GM21576 (cell line): ENCODE measurements at regions not wholly inside any gene's neighbourhood (a gene's known extent, or its start where the extent isn't known, plus 50 kb on each side); places are given as distances from the start of the nearest gene placed in this dataset.

Experiments used
- ATAC-seq: cut with Tn5 transposase; IDR thresholded peaks from one replicate; pipeline ENCODE4 v1.9.1; 2021; ENCODE audit warnings: mild to moderate bottlenecking, moderate library complexity; ENCODE audit not compliant: unreplicated experiment

DNA sequence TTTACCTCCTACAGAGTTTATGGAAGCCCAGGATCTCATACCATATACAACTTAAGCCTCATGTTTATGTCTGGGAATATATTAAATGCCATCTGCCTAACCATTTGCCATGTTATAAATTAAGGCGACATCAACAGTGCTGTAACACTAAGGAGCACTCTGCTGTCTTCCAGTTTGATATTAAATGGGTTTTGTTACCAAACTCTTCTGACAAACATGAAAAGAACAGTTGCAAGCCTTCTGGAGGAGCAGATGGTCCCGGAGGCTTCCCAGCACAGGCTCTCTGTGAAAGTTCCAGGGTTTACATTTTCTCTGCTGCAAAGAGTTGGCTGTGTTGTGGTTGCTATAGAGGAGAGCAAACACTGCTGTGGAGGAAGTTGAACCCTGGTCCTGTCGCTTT is 545.3 kb upstream of the SALL1 start:
- no peak for ATAC-seq

DNA sequence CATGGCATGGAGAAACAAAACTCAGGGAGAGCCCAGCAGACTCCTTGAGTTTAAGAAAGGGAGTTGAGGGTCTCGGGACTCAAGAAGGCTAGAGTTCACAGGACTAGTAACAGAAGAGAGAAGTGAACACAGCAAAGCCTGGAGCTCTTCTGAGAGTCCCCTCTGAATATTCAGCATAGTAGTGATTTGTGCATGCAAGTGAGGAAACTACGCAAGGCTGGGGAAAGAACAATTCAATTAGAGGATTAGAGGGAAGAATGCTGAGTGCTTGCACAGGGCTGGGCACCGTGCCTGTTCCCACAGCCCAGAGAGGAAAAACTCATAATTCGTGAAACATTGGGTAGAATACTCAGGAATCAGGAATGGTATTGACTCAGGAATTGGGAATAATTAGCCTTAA is 540.0 kb upstream of the SALL1 start:
- ATAC-seq, result no peak

DNA sequence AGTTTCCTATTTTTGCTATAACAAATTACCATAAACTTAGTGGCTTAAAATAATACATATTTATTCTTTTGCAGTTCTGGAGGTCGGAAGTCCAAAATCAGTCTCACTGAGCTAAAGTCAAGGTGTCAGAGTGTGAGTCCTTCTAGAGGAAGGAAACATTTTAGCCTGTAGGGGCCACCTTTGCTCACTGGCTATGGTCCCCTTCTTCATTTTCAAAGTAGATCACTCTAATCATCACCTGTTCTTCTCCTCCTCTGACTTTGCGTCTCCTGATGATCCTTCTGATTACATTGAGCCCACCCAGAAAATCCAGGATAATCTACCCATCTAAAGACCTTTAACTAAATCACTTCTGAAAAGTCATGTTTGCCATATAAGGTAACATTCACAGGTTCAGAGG is 534.4 kb upstream of the SALL1 start:
- no peak for ATAC-seq

DNA sequence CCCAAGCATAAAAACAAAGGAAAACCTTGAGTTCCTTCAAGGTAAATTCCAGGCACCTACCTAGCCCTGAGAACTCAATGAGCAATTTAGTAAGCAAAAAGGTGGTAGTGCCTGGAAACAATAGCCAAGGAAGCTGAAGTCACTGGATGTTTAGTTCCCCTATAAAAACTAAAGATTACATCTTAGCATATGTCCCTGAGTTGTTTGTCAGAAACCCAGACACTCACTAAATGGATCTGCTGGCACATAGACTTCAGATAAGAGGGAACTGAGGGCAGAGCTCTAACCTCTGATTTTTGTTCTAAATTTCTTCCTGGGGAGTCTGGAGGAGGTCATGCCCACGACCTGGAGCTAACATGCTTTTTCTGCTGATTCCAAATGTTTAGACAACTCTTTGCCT is 532.8 kb upstream of the SALL1 start:
- ATAC-seq, result no peak

DNA sequence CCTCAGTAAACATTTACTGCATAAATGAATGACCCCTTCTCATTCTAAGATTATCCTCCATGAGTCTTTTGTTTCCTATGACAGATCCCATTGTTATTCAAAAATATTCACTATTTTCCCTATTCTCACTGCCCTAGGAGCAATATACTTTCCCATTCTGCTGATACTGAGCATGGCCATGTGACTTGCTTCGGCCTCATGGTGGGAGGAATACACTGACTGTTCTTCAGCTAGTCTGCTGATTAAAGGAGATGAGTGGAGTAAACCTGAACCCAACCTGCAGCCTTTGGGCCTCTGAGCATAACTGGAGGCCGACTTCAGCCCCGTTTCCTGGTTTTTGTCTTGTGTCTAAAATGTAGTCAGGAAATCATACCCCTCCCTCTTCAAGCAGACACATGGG is 531.8 kb upstream of the SALL1 start:
- no peak for ATAC-seq

DNA sequence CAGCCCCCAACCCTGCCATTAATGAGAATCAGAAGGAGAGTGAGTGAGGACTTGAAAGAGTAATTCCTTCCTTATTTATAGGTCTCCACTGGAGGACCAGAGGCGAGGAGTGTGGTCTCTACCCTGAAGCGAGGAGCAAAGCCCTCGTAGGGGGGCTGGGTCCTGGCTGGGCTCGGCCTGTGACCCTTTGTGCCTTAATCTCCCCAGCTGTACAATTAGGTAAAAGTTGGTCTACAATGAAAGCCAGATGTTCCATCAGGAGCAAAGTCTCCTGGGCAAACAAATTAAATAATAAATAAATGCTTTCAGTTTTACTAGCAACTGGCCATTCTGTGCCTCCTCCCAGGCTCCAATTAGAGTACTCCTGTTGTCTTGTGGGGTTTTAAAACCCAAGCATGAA is 523.5 kb upstream of the SALL1 start:
- no peak for ATAC-seq

DNA sequence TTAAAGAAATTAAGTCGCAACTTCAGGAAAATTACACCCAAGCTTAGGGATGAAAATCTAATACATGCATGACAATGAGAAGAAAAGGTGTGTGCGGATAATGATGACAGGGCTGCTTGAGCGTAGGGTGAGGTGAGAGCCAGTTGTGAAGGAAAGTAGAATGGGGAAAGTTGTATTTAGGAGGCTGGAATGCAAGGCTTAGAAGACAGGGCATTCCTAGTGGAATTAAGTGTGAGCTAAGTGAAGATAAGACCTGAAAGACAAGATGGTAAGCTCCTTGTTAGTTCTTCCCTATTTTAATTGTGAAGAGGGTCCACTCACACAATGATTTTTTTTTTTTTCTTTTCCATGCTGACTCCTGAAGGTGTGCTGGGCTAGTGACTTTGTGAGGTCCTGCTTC is 519.5 kb upstream of the SALL1 start:
- ATAC-seq, result no peak

DNA sequence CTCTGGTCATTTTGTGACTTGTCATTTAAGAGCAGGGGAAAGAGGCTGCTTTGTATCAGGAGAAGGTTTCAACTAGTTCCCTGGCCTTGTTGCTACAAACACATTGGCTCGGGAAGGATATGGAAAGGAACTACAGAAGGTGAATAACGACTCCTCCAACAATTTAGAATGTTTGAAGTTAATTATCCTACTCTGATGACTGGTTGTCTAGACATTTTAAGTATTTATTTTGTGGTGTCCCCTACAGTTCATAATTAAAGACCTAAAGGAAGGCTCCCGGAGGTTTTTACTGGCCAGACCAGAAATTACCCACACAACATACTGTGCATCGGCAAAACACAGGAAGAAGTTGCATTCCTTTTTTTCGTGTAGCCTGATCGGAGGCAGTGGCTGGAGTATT is 515.8 kb upstream of the SALL1 start:
- no peak for ATAC-seq

DNA sequence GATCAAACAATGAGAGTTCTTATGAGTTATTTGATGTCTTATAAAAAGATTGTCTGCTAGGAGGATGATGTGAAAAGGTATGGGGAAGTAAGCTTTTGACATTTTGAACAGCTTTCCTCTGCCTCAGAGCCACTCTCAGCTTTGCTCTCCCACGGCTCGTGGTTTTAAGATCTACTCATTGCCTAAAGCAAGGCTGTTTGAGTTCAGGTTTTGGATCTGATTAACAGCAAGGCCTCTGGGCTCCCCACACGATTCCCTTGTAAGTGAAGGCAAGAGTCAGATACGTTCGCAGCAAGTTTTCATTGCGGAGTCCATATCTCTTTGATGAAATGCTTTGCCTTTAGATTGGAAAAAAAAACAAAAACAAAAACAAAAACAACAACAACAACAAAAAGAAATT is 515.0 kb upstream of the SALL1 start:
- ATAC-seq, result no peak

DNA sequence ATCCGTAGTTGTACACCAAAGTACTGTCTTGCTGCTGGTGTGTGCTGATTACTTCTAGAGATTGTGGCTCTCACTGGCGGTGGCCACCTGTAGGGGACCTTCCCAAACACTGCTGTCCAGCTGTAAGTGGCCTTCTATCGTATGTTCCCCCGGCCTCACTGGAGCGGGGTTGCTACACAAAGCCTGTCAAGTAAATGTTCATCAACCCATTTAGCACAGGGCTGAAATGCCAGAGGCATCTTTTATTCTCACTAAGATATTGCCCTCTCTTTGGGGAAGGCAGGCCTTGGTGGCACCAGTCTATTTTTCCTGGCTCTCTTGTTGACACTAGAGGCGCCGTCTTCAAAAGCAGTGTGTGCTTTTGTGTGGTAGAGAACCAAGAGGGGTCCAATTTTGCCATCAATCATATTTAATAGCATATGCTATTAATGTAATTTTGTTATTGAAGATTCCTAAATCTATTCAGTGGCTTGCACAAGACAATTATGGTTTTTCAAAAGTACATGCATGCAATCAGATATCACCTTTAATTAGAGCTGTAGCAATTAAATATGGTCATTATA is 514.4 kb upstream of the SALL1 start:
- ATAC-seq, result no peak

DNA sequence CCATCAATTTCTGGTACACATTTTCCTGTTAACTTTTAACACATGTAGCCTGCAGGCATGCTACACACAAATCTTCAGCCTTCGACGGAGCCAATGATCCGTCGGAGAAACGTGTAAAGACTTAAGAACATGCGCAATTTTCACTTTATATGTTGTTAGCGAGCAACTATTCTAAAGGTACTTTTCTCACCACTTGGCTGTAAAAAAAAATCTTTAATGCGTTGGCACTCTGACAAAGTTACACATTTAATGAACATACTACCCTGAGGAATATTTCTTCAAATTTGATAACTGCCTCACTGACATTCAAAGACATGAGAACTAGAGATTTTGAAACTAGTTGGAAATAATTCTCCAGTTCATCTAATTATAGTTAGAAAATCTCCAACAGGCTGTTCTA is 507.5 kb upstream of the SALL1 start:
- no peak for ATAC-seq

DNA sequence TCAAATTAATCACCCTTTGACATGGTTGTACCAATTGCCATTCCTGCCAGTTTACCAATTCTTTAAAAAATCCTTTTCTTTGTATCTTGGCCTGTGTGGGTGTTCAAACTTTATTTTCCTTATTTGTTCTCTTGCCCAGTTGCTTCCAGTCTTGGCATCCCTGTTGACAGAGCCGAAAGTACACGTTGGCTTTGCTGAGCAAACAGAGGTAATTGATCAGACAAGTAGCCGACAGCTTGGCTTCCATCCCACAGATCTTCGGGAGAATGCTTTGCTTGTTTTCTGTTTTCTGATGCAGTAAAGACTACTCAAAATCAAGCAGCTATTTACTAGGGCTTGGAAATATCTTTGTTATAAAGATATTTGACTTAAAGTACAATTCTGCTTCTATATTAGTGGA is 506.8 kb upstream of the SALL1 start:
- no peak for ATAC-seq

DNA sequence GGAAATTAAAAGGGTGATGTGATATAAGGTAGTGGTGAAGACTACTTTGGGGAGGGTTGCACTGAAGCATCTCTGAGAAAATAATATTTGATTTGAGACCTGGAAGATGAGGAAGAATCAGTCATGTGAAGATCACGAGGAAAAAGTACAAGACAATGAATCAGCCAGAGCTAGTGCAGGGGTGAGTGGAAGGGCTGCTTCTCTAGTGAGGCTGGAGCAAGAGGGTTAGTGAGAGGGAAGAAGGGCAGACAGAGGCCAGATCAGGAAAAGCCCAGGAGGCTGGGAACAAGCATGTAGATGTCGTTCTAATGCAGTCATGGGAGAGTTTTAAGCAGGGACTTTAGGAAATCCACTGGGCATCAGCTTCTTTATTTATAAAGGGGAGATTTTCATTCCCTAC is 504.2 kb upstream of the SALL1 start:
- ATAC-seq, result no peak

DNA sequence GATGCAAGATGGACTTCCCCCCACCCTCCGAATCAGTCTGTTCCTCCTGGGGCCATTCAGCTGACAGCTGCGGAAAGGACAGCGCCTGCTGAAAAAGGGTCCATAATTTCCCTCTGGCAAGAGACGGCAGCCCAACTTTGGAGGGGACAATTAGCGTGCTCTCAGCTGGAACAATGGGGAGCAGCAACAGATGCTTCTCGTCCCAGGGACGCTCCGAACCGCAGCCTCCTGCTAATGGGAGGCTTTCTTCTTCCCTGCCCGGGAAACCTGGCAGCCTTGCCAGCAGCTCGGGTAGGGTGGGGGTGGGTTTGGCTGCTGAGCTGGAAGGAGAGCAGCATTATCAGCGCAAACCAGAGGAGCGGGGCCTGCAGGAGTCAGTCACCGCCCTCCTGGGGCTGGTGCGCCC is 500.0 kb upstream of the SALL1 start:
- no peak for ATAC-seq

DNA sequence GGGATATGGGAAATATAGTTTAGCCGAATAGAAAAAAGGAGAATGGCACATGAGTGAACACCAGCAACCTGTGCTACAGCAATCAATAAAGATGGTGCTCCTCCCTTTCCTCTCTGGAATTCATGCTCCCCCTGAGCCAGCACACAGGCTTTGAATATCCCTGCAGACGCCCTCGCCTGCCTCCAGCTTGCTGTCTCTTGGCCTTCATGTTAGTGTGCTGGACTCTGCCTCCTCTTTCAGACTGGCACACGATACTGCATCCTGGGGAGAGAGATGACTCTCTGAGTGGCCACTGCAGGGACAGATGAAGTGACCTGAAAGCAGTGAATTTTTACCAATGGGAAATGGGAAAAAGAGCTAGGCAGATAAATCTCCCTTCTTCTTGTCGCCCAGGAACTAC is 498.6 kb upstream of the SALL1 start:
- no peak for ATAC-seq

DNA sequence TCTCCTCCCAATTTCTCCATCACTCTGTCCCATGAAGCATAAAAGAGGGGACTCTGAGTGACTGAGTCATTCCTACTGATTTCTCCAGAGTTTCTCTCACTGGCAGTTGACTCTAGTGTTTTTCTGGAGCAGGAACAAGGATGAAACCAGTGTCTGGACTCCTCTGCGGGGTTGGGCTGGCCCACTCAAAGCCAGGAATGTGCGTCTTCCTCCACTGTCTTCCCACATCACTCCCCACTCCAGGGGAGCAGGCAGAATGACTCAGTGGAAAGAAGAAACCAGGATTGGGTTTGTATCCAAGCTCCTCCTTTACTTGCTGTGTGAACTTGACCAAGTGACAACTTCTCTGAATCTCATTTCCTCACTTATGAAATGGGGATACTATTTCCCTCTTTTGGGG is 497.5 kb upstream of the SALL1 start:
- no peak for ATAC-seq

DNA sequence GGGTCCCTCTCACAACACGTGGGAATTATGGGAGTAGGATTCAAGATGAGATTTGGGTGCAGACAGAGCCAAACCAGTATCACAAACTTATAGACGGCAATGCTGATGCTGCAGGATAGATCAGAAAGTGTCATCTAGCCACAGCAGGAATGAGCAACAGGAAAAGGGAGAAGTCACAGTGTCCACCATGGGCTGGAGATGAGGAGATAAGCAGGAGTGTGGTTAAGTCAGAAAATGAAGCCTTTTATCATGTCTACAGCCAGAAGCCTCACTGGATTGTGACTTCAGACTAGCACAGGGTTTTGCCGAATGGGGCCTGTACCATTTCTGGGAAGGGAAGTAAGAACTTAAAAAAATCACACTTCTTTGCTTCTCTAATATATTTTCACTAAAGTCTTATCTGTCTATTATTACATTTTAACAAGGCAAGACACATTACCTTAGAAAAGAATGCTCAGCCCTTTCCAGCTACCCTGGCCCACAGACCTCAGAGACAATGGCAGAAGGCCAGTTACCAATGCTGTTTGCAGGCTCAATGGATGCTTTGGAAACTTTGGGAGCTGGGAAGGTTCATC is 490.2 kb upstream of the SALL1 start:
- ATAC-seq, result no peak

DNA sequence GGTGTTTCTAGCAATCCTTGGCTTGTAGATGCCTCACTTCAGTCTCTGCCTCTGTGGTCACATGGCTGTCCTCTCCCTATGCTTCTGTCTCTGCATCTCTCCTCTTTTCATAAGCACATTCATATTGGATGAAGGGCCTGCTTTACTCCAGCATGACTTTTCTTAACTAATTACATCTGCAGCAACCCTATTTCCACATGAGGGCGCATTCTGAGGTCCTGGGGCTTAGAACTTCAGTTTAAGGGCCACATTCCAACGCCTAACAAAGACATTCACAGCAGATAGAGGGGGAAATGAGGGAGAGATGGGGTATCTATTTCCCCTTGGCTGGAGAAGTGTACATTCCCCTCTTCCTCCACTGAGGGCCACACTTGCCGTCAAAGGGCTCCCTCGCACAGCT is 489.1 kb upstream of the SALL1 start:
- no peak for ATAC-seq

DNA sequence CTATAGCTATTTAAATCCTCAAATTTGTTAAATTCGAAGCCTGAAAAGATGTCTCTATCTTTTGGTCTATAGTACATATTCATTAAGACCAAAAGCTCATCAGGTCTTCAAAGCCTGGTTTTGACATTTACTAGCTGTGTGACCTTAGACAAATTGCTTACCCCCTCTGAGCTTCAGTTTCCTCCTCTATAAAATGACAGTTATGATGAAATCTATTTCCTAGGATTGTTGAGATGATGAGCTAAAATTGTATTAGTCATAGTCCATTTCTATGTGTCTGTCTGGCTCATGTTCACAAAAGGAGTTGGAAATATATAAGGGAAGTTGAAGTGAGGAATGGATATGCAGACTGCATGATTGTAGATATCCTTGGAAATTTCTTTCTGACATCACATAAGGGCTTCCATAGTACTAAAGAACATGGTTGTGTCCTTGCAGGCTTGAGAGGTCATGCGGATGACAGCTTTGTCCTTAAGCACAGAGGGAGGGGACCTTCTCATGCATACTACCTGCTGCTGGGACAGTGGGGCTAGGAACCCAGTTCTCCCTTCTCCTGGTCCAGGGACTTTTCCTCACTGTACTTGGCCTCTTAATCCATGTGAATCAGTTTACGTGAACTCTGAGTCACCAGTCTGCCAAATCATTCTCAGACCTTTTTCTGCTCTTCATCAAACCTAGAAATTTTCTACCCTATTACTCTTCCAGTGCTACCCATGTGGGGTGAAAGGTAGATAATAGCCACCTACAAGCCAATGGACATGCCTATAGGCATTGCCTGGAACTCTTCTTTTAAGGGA is 487.5 kb upstream of the SALL1 start:
- no peak for ATAC-seq

DNA sequence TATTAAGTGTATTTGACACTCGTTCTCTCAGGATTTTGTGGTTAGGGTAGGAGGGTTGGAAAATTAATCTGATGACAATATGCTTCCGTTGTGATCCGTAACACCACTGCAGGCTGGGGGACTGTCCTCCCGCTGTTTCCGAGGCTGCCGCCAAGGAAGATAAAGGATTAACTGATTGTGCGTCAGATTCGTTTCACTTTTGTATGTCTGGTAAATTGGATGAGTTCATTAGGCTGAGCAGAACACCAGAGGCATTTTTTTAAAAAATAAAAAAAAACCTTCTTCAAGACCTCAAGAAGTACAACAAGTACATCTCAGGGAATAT is 486.7 kb upstream of the SALL1 start:
- no peak for ATAC-seq

DNA sequence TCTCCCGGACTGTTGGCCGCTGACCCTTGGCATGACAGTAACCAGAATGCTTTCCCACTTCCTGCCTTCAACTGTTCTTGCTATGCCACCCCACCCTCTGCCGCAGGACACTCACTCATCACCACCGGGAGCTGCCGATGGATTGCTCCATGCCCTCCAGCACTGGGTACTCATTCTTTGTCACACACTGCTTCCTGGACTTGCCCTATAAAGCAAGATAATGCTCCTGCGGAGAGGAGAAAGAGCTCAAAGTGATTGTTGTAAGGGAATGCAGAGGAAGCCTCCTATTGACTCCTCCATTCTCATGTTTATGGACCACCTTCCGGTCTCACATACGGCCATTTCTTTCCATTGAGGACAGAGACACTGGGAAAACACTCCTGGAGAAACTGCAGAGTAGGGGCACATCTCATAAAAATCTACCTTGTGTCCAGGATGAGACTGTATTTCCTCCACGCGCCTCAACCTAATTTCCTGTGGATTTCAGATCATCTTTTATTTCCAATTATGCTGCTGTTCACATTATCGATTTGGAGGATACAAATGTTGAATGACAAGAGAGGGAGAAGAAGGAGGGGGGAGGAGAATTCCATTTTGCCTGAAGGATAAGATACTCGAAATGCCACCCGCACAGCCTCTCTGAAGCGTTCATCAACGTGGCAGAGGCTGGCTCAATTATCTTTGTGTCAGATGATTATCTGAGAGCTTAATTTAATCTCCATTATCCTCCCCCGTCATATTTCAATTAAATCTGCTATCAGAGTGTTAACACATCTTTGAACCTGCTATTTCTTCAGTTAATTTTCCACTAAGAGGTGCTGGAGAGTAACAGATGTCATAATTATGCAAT is 486.1 kb upstream of the SALL1 start:
- ATAC-seq, result no peak

DNA sequence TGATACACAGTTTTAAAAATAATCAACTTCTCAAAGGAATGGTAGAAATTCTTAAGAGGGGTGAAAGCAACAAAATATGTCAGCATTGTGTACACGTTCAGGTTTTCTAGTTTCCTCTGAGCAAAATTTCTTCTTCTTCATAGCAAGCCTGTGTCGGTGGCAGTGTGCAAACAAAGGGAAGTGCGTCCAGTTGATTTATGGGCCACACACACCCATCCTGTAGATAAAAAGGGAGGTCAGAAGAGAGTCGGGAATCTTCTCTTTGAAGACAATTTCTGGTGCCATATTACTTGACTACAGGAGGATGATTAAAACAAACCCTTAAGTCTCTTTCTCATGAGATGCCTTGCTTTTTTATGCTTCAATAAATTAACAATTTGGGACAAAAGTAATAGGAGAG is 484.1 kb upstream of the SALL1 start:
- ATAC-seq, result no peak
